T-helper 1 cell treated with Interleukin-12 subunit alpha and Interleukin-12 subunit beta and Interleukin-4 antibody, amounts not matched to agents 30 ng/mL and 1 ng/mL, for 36 hours (primary cell): ENCODE measurements at regions not wholly inside any gene's neighbourhood (a gene's known extent, or its start where the extent isn't known, plus 50 kb on each side); places are given as distances from the start of the nearest gene placed in this dataset.

Experiments
- intact Hi-C: fragments of 100-400 bp; cut with micrococcal nuclease; formaldehyde crosslinking; loops from one replicate; pipeline ENCODE4 v1.15.1; 2024

- intact Hi-C loops: no loop called here
Observed at GRCh38 chr20:63087872-63088680, 81.3 kb upstream of the BHLHE23 start.

GRCh38 chr20:63087236-63087871 lies 80.6 kb upstream of the BHLHE23 start:
- intact Hi-C loops: no loop called here

- intact Hi-C loops: no loop called here
Observed at GRCh38 chr20:63086421-63087235, 79.9 kb upstream of the BHLHE23 start.

GRCh38 chr20:63085151-63085861 lies 78.5 kb upstream of the BHLHE23 start:
- intact Hi-C loops: no loop called here

- intact Hi-C loops: no loop called here
Observed at GRCh38 chr20:63084563-63084927, 77.8 kb upstream of the BHLHE23 start.

GRCh38 chr20:63083831-63084562 lies 77.2 kb upstream of the BHLHE23 start:
- intact Hi-C loops: no loop called here

DNA sequence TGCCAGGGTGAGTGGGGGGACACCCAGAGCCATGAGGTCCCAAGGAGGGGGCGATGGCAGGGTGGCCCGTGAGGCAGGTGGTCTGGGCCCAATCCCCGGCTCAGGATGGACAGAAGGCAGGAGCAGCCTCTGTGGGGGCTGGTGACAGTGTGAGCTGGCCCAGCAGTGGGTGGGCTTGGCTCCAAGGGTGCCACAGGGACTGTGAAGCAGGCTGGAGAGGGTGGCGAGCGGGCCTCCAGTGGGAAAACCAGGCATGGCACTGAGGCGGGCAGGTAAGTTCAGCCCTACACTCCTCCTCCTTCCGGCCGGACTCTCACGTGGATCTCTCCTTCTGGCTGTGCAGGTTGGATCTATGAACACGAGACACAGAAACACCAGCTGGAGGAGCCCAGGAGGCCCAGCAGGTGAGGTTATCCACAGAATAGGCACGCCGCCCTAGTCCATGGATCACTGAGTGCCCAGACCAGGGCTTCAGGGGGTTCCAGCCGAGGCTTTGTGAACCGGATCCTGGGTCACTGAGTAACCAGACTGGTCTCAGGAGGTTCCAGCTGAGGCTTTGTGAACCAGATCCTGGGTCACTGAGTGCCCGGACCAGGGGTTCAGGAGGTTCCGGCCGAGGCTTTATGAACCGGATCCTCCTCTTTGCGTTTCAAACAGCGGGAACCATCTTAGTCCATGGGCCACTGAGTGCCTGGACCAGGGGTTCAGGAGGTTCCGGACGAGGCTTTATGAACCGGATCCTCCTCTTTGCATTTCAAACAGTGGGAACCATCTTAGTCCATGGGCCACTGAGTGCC lies 76.4 kb upstream of the BHLHE23 start:
- intact Hi-C loops: no loop called here

GRCh38 chr20:63082308-63082938 lies 75.7 kb upstream of the BHLHE23 start:
- intact Hi-C loops: no loop called here

DNA sequence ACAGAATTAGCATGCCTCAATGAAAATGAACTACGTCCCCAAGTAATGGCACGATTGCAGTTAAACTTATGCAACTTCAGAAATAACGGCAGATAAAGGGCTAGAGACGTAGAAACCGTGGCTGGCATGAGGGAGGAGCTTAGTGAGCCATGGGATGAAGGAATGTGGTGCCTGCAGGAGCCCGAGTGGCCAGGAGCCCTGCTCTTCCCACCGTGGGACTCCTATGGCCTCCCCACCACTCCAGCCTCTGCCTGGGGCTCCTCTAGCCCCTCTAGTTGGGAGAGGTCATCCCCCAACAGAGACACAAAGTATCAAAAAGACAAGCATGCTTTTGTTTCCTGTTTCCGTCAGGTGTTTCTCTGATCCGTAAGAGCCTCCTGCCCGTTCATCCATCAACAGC lies 75.1 kb upstream of the BHLHE23 start:
- intact Hi-C loops: no loop called here

GRCh38 chr20:63081351-63081750 lies 74.6 kb upstream of the BHLHE23 start:
- intact Hi-C loops: no loop called here

DNA sequence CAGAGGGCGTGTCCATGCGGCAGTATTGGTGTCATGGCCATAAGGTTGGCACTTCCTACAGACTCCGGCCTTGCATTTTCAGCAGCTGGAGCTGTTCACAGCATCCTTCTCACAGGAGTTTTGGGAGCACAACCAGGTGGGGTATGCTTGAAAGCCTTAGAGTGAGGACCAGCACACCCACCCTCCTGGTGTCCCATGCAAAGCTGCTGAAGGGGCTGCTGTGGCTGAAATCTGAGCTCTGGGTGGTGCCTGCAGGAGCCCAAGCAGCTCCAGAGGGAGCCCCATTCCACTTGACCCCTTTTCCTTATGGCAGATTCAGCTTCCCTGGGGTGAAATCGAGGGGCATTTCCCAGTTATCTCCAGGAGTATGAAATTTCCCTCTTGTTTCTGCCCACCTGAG lies 74.0 kb upstream of the BHLHE23 start:
- intact Hi-C loops: no loop called here

GRCh38 chr20:63080411-63080810 lies 73.6 kb upstream of the BHLHE23 start:
- intact Hi-C loops: no loop called here

- intact Hi-C loops: no loop called here
Observed at GRCh38 chr20:63079971-63080370, 73.2 kb upstream of the BHLHE23 start.

- intact Hi-C loops: no loop called here
Observed at GRCh38 chr20:63077705-63078104, 70.9 kb upstream of the BHLHE23 start.

DNA sequence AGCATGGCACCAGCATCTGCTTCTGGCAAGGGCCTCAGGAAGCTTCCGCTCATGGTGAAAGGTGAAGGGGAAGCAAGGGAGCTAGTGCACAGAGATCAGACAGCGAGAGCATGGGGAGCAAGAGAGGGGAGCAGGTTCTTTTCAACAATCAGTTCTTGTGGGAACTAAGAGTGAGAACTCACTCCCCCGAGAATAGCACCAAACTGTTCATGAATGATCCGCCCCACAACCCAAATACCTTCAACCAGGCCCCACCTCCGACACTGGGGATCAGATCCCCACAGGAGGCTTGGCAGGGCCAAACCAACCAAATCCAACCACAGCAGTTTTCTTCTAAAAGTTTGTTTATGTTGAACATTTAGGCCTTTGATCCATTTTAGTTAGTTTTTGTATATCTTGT lies 69.7 kb upstream of the BHLHE23 start:
- intact Hi-C loops: no loop called here

GRCh38 chr20:63074631-63075030 lies 67.9 kb upstream of the BHLHE23 start:
- intact Hi-C loops: no loop called here

DNA sequence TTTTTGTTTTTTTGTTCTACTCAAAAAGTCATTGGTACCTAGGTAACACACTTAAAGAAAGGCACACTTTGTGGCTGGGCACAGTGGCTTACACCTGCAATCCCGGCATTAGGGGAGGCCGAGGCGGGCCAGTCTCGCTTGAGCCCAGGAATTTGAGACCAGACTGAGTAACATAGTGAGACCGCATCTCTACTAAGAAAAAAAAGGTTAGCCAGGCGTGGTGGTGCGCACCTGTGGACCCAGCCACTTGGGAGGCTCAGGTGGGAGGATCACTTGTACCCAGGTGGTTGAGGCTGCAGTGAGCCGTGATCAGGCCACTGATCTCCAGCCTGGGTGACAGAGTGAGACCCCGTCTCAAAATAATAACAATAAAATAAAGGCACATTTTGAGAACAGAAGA lies 67.4 kb upstream of the BHLHE23 start:
- intact Hi-C loops: no loop called here

- intact Hi-C loops: no loop called here
Observed at GRCh38 chr20:63073738-63074065, 66.9 kb upstream of the BHLHE23 start.

DNA sequence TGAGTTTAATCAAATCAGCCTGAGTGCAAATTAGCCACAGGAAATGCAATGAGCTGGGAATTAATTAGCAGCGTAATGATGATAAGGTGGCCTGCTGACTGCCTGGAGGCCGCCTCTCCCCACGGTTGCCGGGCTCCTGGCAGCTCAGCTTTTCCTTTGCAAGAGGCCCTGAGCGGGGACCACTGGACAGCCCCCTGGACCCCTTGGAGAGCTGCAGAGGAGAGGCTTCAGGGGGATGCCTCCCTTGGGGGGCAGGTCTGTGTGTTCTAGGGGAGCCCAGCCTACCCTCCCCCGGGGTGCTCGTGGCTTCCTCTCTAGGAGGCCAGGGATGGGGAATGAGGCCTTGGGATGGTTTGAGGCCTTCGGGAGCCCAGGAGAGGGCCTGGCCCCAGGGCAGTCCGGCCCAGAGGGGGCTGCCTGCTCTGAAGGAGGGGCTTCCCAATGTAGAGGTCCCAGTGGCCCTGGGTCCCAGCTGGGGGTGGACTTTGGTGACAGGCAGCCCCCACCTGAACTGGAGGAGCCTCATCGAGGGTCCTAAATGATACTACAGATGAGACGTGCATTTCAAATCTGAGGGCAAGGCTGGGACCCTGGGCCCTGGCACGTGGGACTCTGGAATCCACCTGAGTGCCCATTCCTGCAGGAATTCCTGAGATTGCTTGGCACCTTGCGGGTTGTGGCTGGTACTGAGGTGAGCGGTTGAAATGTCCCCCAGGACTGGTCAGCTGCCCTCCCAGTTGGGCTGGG lies 66.4 kb upstream of the BHLHE23 start:
- intact Hi-C loops: no loop called here
